HG03025 (cell line): ENCODE measurements at regions not wholly inside any gene's neighbourhood (a gene's known extent, or its start where the extent isn't known, plus 50 kb on each side); places are given as distances from the start of the nearest gene placed in this dataset.

Source experiments
- ATAC-seq: cut with Tn5 transposase; IDR thresholded peaks from one replicate; pipeline ENCODE4 v1.9.1; 2021; ENCODE audit warnings: mild to moderate bottlenecking, moderate library complexity; ENCODE audit not compliant: unreplicated experiment, low FRiP score

DNA sequence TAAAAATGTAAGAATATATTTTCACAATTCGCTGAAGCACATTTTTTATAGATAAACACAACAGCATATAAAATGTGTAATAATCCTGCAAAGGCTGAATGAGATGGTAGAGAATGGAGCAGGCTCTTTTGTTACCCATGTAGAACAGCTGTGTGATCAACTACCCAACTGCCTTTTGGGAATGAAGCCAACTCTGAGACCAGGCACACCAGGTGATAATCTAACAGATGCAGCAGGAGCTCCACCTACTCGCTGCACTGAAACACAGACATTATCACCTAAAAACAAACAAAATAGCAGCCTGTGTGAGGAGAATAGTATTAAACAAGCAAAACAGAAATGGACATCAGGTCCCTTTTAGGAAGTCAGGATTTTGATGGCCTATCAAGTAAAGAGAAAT lies 183.3 kb downstream of the CCDC59 start:
- ATAC-seq, result no peak

DNA sequence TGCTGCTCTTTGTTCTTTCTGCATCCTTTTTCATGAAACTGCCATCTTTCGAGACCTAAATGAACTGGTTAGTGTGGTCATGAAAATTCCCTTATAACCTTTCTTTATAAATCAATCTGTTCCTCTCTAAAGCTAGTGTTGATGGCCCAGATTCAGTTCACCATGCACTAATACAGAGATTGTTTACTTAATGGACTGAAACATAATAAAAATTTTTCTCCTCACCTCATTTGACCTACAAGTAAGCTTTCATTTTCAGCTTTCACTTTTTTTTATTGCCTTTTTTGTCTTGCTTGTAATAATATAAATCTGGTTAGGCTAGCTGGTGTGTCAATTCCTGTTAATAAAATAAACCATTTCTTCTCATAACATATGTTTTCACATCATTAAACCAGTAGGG lies 183.8 kb downstream of the CCDC59 start:
- no peak for ATAC-seq

DNA sequence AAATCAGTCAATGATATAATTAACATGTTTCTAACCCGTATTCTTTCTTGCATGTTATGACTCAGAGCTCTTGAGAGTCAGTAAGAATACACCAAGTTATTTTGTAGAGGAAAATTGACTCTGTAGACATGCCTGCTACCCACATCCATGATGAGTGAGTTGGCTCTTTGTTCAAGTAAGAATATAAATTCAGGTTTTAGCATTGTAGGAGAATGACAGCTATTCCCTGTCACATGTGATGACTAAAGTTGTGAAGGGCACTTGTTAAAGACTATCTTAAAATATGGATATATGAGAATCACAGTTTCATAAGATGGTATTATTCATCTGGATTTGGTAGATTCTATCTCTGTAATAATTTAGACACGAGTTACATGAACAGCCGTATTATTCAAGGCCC lies 209.1 kb downstream of the CCDC59 start:
- no peak for ATAC-seq

DNA sequence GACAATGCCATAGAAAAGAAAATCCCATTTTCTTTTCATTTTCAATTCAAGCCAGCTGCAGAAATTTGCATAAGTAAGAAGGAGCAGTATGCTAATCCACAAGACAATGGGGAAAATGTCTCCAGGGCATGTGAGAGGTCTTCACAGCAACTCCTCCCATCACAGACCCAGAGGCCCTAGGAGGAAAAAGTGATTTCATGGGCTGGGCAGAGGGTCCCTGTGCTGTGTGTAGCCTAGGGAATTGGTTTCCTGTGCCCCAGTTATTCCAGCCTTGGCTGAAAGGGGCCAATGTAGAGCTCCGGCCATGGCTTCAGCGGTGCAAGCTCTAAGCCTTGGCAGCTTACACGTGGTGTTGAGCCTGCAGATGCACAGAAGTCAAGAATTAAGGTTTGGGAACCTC lies 211.4 kb downstream of the CCDC59 start:
- no peak for ATAC-seq

- ATAC-seq, result no peak
Observed at GRCh38 chr12:82144505-82144904, 213.7 kb downstream of the CCDC59 start.

- no peak for ATAC-seq
Observed at GRCh38 chr12:82132390-82132789, 225.8 kb downstream of the CCDC59 start.

GRCh38 chr12:82130762-82131161 lies 227.4 kb downstream of the CCDC59 start:
- no peak for ATAC-seq

- ATAC-seq, result no peak
Observed at GRCh38 chr12:82124711-82125380, 233.3 kb downstream of the CCDC59 start.

DNA sequence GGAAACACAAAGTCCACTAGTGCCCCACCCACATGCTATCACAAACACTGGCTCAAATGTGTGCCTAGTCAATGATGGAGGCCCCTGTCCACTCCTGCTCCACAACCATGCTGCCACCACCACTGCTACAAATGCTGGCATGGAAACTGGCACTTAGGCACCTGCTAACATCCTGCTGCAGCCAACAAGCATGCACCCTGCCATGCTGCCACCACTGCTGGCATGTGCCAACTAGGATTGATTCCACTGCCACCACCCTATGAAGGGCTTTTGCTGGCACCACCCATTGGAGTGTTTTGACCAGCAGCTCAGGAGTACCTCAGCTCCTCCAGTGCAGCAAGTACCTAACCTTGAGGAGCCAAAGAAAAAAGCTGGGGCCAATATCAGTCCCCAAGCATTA lies 236.6 kb downstream of the CCDC59 start:
- ATAC-seq, result no peak

GRCh38 chr12:82120901-82121300 lies 237.3 kb downstream of the CCDC59 start:
- no peak for ATAC-seq

DNA sequence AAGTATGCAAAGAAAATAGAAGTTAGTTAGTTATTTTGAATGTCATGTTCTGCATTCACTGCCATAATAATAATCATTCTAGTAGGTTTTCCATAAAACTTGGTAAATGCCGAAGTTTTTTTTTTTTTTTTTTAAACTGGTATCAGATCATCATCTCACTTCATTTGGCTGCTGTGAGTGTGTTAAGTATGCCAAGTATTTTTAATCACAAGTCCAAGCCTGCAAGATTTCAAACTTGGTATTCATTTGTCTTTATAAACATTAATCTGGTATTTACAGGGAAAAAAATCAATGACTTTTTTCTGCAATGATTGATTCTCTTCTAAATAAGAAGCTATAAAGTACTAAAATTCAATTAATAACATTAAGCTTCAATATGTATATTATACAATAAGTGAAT lies 248.9 kb downstream of the CCDC59 start:
- no peak for ATAC-seq

DNA sequence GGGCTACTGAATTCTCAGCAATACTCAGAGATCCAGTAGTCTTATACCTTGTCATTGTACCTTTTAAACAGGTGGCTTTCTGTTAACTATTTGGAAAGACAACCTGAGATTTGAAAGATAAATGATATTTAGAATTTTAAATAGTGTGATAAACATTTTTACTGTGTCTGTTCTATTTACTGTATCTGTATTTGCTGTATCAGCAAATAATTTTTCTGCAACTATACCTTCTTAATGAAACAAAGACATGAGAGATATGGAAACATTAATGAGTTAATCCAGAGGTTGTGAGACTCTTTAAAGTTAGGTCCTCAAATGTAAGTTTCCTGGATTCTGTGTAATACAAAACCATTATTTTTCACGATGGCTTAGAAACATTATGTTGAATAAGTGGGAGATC lies 249.6 kb downstream of the CCDC59 start:
- no peak for ATAC-seq

DNA sequence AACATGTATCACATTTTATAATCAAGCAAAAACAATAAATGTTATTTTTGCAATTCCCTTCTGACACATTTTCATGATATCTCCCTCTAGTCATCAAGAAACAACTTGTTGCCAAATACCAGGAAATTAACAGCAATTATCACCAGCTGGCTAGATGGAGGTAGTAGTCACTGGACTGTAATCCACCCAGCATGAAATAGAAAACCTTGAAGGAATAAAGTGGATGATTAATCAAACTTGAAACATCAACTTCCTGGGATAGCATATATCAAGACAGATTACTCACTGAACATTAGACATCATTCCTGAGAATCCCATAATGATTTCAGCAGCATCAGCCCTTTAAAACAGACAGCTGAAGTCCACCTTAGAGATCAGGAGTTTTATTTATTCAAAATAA lies 259.0 kb downstream of the CCDC59 start:
- ATAC-seq, result no peak

- ATAC-seq, result no peak
Observed at GRCh38 chr12:82097877-82098276, 260.3 kb downstream of the CCDC59 start.

DNA sequence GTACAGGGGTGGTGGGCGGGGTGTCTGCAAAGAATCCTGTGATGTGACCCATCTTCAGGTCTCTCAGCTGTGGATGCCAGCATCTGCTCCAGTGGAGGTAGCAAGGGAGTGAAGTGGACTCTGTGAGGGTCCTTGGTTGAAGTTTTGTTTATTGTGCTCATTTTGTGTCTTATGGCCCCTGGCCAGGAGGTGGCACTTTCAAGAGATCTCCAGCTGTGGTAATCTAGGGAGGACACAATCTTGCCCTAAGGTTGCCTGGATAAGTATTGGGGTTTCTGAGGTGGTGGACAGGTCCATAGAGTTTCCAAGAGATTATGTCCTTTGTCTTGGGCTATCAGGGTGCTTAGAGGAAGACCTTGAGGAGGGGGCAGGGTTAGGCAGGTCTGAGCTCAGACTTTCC lies 260.7 kb downstream of the CCDC59 start:
- no peak for ATAC-seq

DNA sequence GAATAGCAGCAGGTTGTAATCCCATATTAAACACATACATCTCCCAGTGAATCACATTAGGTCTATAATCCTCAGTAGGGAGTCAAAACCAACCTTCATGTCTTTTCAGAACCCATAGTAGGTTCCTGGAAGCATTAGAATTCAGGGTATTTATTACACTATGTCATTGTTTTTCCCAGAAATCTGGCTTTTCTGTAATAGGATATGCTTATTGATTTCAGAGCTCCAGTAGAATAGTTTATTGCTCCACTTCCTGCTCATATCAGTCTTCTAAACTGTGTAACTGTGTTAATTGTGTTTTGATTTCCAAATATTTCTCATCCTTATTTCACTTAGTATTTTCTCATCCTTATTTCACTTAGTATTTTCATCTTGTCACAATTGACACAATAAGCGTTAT lies 268.0 kb downstream of the CCDC59 start:
- ATAC-seq, result no peak

- no peak for ATAC-seq
Observed at GRCh38 chr12:82089369-82090121, 268.6 kb downstream of the CCDC59 start.

DNA sequence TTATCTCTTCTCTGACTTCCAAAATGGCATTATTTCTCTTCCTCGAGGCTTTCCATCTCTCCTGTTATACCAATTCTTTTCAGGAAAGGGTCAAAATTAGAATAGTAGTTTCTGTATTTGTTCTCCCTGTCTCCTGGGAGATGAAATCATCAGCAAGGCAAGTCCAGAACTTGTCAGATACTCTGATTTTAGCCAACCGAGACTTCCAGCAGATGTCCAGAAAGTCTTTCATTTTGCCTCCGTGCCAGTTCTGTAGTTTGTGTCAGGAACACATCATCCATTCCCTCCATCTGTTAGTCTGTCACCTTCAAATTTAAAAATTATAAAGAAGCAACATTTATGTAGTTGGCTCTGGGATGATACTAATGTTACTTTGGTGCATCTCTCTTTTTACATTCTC lies 275.7 kb downstream of the CCDC59 start:
- no peak for ATAC-seq

DNA sequence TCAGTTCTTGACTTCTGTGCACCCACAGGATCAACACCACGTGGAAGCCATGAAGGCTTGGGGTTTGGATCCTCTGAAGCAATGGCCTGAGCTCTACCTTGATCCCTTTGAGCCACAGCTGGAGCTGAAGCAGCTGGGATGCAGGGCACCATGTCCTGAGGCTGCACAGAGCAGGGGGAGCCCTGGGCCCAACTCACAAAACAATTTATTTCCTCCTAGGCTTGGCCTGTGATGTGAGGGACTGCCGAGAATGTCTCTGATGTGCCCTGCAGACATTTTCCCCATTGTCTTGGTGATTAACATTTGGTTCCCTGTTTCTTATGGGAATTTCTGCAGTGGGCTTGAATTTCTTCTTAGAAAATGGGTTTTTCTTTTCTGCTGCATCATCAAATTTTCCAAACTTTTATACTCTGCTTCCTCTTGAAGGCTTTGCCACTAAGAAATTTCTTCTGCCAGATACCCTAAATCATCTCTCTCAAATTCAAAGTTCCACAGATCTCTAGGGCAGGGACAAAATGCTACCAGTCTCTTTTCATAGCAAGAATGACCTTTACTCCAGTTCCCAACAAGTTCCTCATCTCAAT lies 288.2 kb downstream of the CCDC59 start:
- no peak for ATAC-seq

DNA sequence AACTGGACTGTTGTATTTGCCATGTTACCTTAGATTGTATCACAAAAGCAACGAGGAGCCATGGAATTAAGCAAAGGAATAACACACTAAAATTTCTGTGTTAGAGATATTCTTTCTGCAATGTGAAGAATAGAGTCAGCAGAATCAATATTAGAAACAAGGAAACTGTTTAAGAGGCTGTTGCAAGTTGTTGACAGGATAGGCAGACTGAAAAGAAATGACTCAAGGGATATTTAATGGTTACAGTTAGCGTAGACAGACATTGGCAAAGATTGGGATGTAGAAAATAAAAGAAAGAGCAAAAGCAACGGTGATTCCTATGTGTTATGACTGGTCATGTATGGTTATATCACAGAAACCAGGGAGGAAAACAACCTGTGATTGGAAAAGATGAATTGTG lies 299.0 kb upstream of the PPFIA2 start:
- ATAC-seq, result no peak

DNA sequence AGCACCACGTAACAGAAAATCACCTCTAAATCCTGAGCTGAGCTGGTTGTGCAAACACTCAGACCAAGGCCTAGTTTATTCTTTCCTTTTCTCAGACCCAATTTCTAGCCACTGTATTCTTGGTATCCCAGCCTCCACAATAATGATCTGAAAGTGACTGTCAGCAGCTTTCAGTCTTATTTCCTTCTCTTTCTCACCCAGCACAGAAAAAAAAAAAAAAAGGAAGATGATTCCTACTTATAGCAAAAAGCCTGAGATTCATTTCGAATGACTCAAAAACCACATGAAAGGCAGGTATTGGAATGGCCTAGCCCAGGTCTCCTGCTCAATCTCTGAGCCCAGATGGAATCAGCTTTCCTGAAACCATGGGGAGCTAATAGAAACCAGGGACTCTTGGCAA lies 298.6 kb upstream of the PPFIA2 start:
- no peak for ATAC-seq

DNA sequence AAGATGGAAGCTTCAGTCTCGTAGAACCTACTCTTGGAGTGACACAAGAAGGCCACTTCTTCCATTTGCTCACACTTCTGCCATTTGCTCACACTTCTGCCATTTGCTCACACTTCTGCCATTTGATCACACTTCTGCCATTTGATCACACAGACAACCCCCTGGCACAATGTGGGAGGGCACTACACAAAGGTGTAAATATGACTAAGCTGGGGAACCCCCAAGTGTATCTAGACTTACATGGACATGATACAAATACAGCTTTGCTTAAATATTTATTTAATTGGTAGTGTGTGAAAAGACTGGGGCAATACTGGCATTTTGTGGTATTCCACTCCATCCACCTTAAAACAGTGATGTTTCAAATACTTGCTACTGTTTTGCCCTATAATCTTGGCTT lies 296.2 kb upstream of the PPFIA2 start:
- ATAC-seq, result no peak
